ENCODE measurements at regions not wholly inside any gene's neighbourhood (a gene's known extent, or its start where the extent isn't known, plus 50 kb on each side); places are given as distances from the start of the nearest gene placed in this dataset.

GRCh38 chr2:23019476-23019875 lies 365.5 kb upstream of the KLHL29 start:
- no peak overlapping the region for H3K9ac ChIP-seq (ENCODE audit: low read depth, low read length)
- DNase-seq: no peak
- H3K79me2 ChIP-seq (ENCODE audit: insufficient read depth, low read length): no peaks in the 10 kb centered on the region
- no peak for ATAC-seq (ENCODE audit: insufficient read depth, low read depth)
- no peaks in the 10 kb centered on the region for H3K4me1 ChIP-seq (ENCODE audit: insufficient read depth, low read length)
- no peak overlapping the region for H2AFZ ChIP-seq (ENCODE audit: low read depth, low read length)
- TF ChIP-seq CTCF (IDR thresholded peaks at IDR 0.05; ENCODE audit: borderline replicate concordance, extremely low read depth, low read length, poor library complexity, severe bottlenecking): no peak
- no peak for TF ChIP-seq EZH2 (IDR thresholded peaks at IDR 0.05; ENCODE audit: borderline replicate concordance, low read depth, low read length, severe bottlenecking)
- no peaks in the 10 kb centered on the region for H3K27me3 ChIP-seq (ENCODE audit: insufficient read depth, low read length, poor library complexity)
- H3K36me3 ChIP-seq (ENCODE audit: insufficient read depth, low read length): no peaks in the 10 kb centered on the region
- H3K4me3 ChIP-seq (ENCODE audit: low read depth in 1 of 2, low read length in 2 of 2): no peak overlapping the region
- H4K20me1 ChIP-seq (ENCODE audit: insufficient read depth, low read length): no peaks in the 10 kb centered on the region
- no peaks in the 10 kb centered on the region for H3K9me3 ChIP-seq (ENCODE audit: insufficient read depth, low read length, severe bottlenecking)
- H3K27ac ChIP-seq (ENCODE audit: low read length): no peak overlapping the region
- H3K4me2 ChIP-seq (ENCODE audit: insufficient read depth, low read length): no peak overlapping the region

GRCh38 chr2:23020659-23021058 lies 364.3 kb upstream of the KLHL29 start:
- ATAC-seq (ENCODE audit: insufficient read depth, low read depth) (no peak), DNase-seq (no peak)
- TF ChIP-seq CTCF (IDR thresholded peaks at IDR 0.05; ENCODE audit: borderline replicate concordance, extremely low read depth, low read length, poor library complexity, severe bottlenecking) (no peak), EZH2 (IDR thresholded peaks at IDR 0.05; ENCODE audit: borderline replicate concordance, low read depth, low read length, severe bottlenecking) (no peak)
- no peak overlapping the region for H2AFZ ChIP-seq (ENCODE audit: low read depth, low read length)
- H3K36me3 ChIP-seq (ENCODE audit: insufficient read depth, low read length): no peaks in the 10 kb centered on the region
- H3K79me2 ChIP-seq (ENCODE audit: insufficient read depth, low read length): no peaks in the 10 kb centered on the region
- H3K9me3 ChIP-seq (ENCODE audit: insufficient read depth, low read length, severe bottlenecking): no peaks in the 10 kb centered on the region
- H3K27ac ChIP-seq (ENCODE audit: low read length): no peak overlapping the region
- H3K9ac ChIP-seq (ENCODE audit: low read depth, low read length): no peak overlapping the region
- H3K4me2 ChIP-seq (ENCODE audit: insufficient read depth, low read length): no peak overlapping the region
- no peaks in the 10 kb centered on the region for H3K27me3 ChIP-seq (ENCODE audit: insufficient read depth, low read length, poor library complexity)
- H3K4me3 ChIP-seq (ENCODE audit: low read depth in 1 of 2, low read length in 2 of 2): no peak overlapping the region
- no peaks in the 10 kb centered on the region for H4K20me1 ChIP-seq (ENCODE audit: insufficient read depth, low read length)
- no peaks in the 10 kb centered on the region for H3K4me1 ChIP-seq (ENCODE audit: insufficient read depth, low read length)

GRCh38 chr2:23021311-23022120 lies 363.5 kb upstream of the KLHL29 start:
- no peak overlapping the region for H3K4me3 ChIP-seq (ENCODE audit: low read depth in 1 of 2, low read length in 2 of 2)
- no peak overlapping the region for H3K27ac ChIP-seq (ENCODE audit: low read length)
- H2AFZ ChIP-seq (ENCODE audit: low read depth, low read length): no peak overlapping the region
- H3K9ac ChIP-seq (ENCODE audit: low read depth, low read length): no peak overlapping the region
- no peaks in the 10 kb centered on the region for H3K36me3 ChIP-seq (ENCODE audit: insufficient read depth, low read length)
- H3K27me3 ChIP-seq (ENCODE audit: insufficient read depth, low read length, poor library complexity): no peaks in the 10 kb centered on the region
- no peaks in the 10 kb centered on the region for H3K9me3 ChIP-seq (ENCODE audit: insufficient read depth, low read length, severe bottlenecking)
- DNase-seq (no peak), ATAC-seq (ENCODE audit: insufficient read depth, low read depth) (no peak)
- H4K20me1 ChIP-seq (ENCODE audit: insufficient read depth, low read length): no peaks in the 10 kb centered on the region
- TF ChIP-seq CTCF (IDR thresholded peaks at IDR 0.05; ENCODE audit: borderline replicate concordance, extremely low read depth, low read length, poor library complexity, severe bottlenecking): no peak
- no peak for TF ChIP-seq EZH2 (IDR thresholded peaks at IDR 0.05; ENCODE audit: borderline replicate concordance, low read depth, low read length, severe bottlenecking)
- no peaks in the 10 kb centered on the region for H3K4me1 ChIP-seq (ENCODE audit: insufficient read depth, low read length)
- H3K4me2 ChIP-seq (ENCODE audit: insufficient read depth, low read length): no peak overlapping the region
- H3K79me2 ChIP-seq (ENCODE audit: insufficient read depth, low read length): no peaks in the 10 kb centered on the region

All from DND-41 (cell line).